Glutamatergic neuron (in vitro differentiated cells): ENCODE measurements at regions not wholly inside any gene's neighbourhood (a gene's known extent, or its start where the extent isn't known, plus 50 kb on each side); places are given as distances from the start of the nearest gene placed in this dataset.

Experiments
- DNase-seq: peaks from one replicate; pipeline ENCODE4 v3.0.0; 2022
- H3K27ac Mint-ChIP-seq: one replicate; pipeline ENCODE4 v1.8.0; 2020; ENCODE audit warnings: mild to moderate bottlenecking, mixed read lengths, inconsistent platforms; ENCODE audit not compliant: unreplicated experiment
- H3K27me3 Mint-ChIP-seq: one replicate; pipeline ENCODE4 v1.8.0; 2020; ENCODE audit warnings: mild to moderate bottlenecking, moderate library complexity, mixed read lengths, inconsistent platforms; ENCODE audit not compliant: unreplicated experiment
- H3K36me3 Mint-ChIP-seq: one replicate; pipeline ENCODE4 v1.8.0; 2020; ENCODE audit warnings: mild to moderate bottlenecking, mixed read lengths, inconsistent platforms; ENCODE audit not compliant: unreplicated experiment
- H3K4me1 Mint-ChIP-seq: one replicate; pipeline ENCODE4 v1.8.0; 2020; ENCODE audit warnings: mild to moderate bottlenecking, low read depth, mixed read lengths, inconsistent platforms; ENCODE audit not compliant: unreplicated experiment
- H3K4me3 Mint-ChIP-seq: one replicate; pipeline ENCODE4 v1.8.0; 2020; ENCODE audit warnings: mild to moderate bottlenecking, mixed read lengths, inconsistent platforms; ENCODE audit not compliant: unreplicated experiment
- H3K9me3 Mint-ChIP-seq: one replicate; pipeline ENCODE4 v1.8.0; 2020; ENCODE audit warnings: mild to moderate bottlenecking, moderate library complexity, mixed read lengths, inconsistent platforms; ENCODE audit not compliant: unreplicated experiment
- CTCF ChIP-seq: fragments of 200-600 bp; sonication (generic); IDR thresholded peaks from one replicate; pipeline ENCODE4 v1.5.0; 2021; ENCODE audit not compliant: partially characterized antibody, unreplicated experiment

- DNase-seq: no peak
- no peaks in the 10 kb centered on the region for H3K36me3 Mint-ChIP-seq
- peaks cover 1% of the 10 kb centered on the region for H3K27me3 Mint-ChIP-seq
- H3K4me1 Mint-ChIP-seq: no peaks in the 10 kb centered on the region
- no peaks in the 10 kb centered on the region for H3K9me3 Mint-ChIP-seq
- no peak overlapping the region for H3K4me3 Mint-ChIP-seq
- H3K27ac Mint-ChIP-seq: no peak overlapping the region
- no peak for TF ChIP-seq CTCF
Observed at GRCh38 chr10:3850999-3851937, 66.3 kb upstream of the KLF6 start.

- Mint-ChIP-seq H3K27ac (no peak overlapping the region), H3K9me3 (no peaks in the 10 kb centered on the region), H3K36me3 (no peaks in the 10 kb centered on the region), H3K4me3 (no peak overlapping the region), H3K4me1 (no peaks in the 10 kb centered on the region), H3K27me3 (peaks cover 1% of the 10 kb centered on the region)
- DNase-seq: no peak
- no peak for TF ChIP-seq CTCF
Observed at GRCh38 chr10:3848775-3849635, 64.0 kb upstream of the KLF6 start.

DNA sequence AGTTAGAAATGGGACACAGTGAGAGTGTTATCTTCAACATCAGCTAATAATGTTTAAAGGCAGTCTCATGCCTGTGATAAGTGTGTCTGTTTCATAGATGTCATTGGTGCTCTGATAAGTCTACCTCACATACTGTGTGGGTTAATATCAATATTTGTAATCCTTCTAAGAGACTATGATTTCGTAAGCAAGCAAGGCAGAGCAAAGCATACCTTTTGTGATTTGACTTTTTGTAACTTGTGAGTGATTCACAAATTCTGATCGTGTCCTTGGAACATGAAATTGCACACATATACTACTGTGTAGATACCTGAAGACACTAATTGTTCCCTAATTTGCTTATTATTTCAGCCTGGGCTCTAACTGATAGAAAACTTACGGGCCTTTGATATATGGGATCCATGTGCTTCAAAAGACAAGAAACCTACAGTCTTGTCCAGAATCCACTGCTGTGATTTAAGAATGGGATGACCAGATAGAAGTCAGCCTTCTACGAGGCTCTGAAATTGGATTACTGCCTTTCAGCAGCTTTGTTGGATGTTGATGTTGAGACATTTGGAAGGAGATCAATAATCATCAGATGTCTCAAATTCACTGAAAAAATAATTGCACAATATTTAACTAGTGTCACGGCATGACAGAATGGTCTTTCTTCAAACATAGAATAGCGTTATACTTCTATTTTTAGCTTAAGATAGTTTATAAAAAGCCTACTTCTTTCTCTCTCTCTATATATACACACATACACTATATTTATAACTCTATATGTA, 63.2 kb upstream of the KLF6 start:
- no peak overlapping the region for H3K27ac Mint-ChIP-seq
- no peaks in the 10 kb centered on the region for H3K4me1 Mint-ChIP-seq
- H3K27me3 Mint-ChIP-seq: peaks cover 1% of the 10 kb centered on the region
- TF ChIP-seq CTCF: no peak
- H3K9me3 Mint-ChIP-seq: no peaks in the 10 kb centered on the region
- no peak overlapping the region for H3K4me3 Mint-ChIP-seq
- no peak for DNase-seq
- H3K36me3 Mint-ChIP-seq: no peaks in the 10 kb centered on the region

- Mint-ChIP-seq H3K36me3 (no peaks in the 10 kb centered on the region), H3K9me3 (no peaks in the 10 kb centered on the region), H3K27ac (no peak overlapping the region), H3K4me1 (no peaks in the 10 kb centered on the region), H3K27me3 (peaks cover 3% of the 10 kb centered on the region), H3K4me3 (no peak overlapping the region)
- TF ChIP-seq CTCF: no peak
- no peak for DNase-seq
Observed at GRCh38 chr10:3846736-3847135, 61.7 kb upstream of the KLF6 start.
